ENCODE measurements at regions not wholly inside any gene's neighbourhood (a gene's known extent, or its start where the extent isn't known, plus 50 kb on each side); places are given as distances from the start of the nearest gene placed in this dataset.

- H3K27ac ChIP-seq = no peak overlapping the region
- no peak overlapping the region for H3K4me3 ChIP-seq
- no peak for TF ChIP-seq CTCF (IDR thresholded peaks at IDR 0.05)
- H3K27me3 ChIP-seq = no peaks in the 10 kb centered on the region
- peaks cover 0 to 14% of the 10 kb centered on the region in 2 donors for H3K9me3 ChIP-seq
- H3K36me3 ChIP-seq = no peaks in the 10 kb centered on the region
- DNase-seq (no peak), ATAC-seq (no peak)
- no peaks in the 10 kb centered on the region for H3K4me1 ChIP-seq
- intact Hi-C loops (cut with DNase I) = no loop called here
These were observed 895.6 kb upstream of the ROBO1 start for GRCh38 chr3:80663426-80663825.

GRCh38 chr3:80655216-80655615 is 887.4 kb upstream of the ROBO1 start:
- no peak for TF ChIP-seq CTCF (IDR thresholded peaks at IDR 0.05)
- intact Hi-C loops (cut with DNase I) = no loop called here
- no peak for DNase-seq
- no peaks in the 10 kb centered on the region for H3K36me3 ChIP-seq
- no peaks in the 10 kb centered on the region for H3K27me3 ChIP-seq
- no peaks in the 10 kb centered on the region for H3K4me1 ChIP-seq
- H3K9me3 ChIP-seq = peaks cover 0 to 8% of the 10 kb centered on the region in 2 donors
- no peak overlapping the region for H3K27ac ChIP-seq
- H3K4me3 ChIP-seq = no peak overlapping the region
- no peak for ATAC-seq

- intact Hi-C loops (cut with DNase I) = no loop called here
- DNase-seq (no peak), ATAC-seq (no peak)
- no peak for TF ChIP-seq CTCF (IDR thresholded peaks at IDR 0.05)
- H3K27me3 ChIP-seq = no peaks in the 10 kb centered on the region
- H3K9me3 ChIP-seq = peaks cover 0 to 8% of the 10 kb centered on the region in 2 donors
- H3K4me1 ChIP-seq = no peaks in the 10 kb centered on the region
- no peak overlapping the region for H3K4me3 ChIP-seq
- no peaks in the 10 kb centered on the region for H3K36me3 ChIP-seq
- H3K27ac ChIP-seq = no peak overlapping the region
These were observed 881.4 kb upstream of the ROBO1 start for GRCh38 chr3:80649170-80649569.

- no peak for ATAC-seq
- intact Hi-C loops (cut with DNase I) = no loop called here
- Histone ChIP-seq H3K27me3 (no peaks in the 10 kb centered on the region), H3K27ac (no peak overlapping the region), H3K4me1 (no peaks in the 10 kb centered on the region), H3K36me3 (no peaks in the 10 kb centered on the region), H3K4me3 (no peak overlapping the region), H3K9me3 (no peaks in the 10 kb centered on the region)
- TF ChIP-seq CTCF (IDR thresholded peaks at IDR 0.05) = no peak
- DNase-seq = no peak
These were observed 875.6 kb upstream of the ROBO1 start for GRCh38 chr3:80643421-80643820.

GRCh38 chr3:80618295-80619256 is 850.8 kb upstream of the ROBO1 start:
- peak in 1 of 4 donors; percentile 1 for DNase-seq
- intact Hi-C loops (cut with DNase I) = no loop called here
- Histone ChIP-seq H3K27ac (no peak overlapping the region), H3K36me3 (no peaks in the 10 kb centered on the region), H3K4me1 (no peaks in the 10 kb centered on the region), H3K4me3 (no peak overlapping the region), H3K27me3 (no peaks in the 10 kb centered on the region), H3K9me3 (no peaks in the 10 kb centered on the region)
- no peak for ATAC-seq
- no peak for TF ChIP-seq CTCF (IDR thresholded peaks at IDR 0.05)
